Frontal cortex (tissue), 3 donors: ENCODE measurements at regions not wholly inside any gene's neighbourhood (a gene's known extent, or its start where the extent isn't known, plus 50 kb on each side); places are given as distances from the start of the nearest gene placed in this dataset.
"Not testable (repeated sequence)": the region's sequence is repeated elsewhere in the genome, so short reads cannot be mapped to it uniquely, and the experiment has no call there.

Experiments
- DNase-seq, 2 donors: peaks; one replicate each; pipeline ENCODE4 v3.0.0; 2012; ENCODE audit warnings: low spot score in 2 of 2
- FAIRE-seq: peaks from 2 replicates; lab custom pipeline; 2012; peaks lifted over from hg19 to GRCh38; lab: Jason Lieb, UNC
- donor health status: control.
- donor health status: control.
- donor health status: control.

DNA sequence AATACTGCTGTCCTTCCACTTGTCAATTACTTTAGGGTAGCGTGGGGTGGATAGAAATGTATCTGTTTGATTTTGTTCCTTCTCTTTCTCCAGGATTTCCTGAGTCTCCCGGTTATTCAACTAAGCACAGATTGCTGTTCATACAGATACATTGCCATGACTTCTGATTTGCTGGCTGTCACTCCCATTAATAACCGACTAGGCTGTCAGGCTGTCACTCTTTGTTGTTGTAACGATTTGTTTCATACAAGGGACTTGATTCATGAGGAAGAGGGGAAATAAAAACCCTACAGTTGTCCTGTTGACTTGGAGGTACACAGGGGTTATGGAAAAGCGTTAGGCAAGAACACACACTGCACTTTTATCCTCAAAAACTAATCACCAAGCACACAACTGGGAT, 302.7 kb upstream of the SMIM21 start:
- no peak for FAIRE-seq
- DNase-seq = no peak

DNA sequence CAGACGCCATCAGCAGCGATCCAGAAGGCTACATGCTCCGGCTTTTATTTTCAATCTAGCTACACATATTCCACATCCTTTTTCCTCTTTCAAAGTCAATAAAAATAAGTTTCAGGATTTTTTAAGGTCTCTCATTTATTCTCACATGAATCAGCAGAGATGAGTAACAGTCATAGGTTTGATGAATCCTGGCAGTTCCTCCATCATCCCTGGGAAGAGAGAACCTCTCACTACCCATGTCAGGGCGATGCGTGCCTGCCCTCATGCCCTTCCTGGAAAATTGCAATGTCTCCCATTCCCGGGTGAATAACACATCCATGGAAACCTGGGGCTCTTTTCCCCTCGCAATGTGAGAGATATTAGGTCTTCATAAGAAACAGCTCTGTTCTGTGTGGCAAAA, 301.1 kb upstream of the SMIM21 start:
- FAIRE-seq = no peak

GRCh38 chr18:75727456-75727855, 300.0 kb upstream of the SMIM21 start:
- DNase-seq (peak in 1 of 2 donors; percentile 13), FAIRE-seq (no peak)

More for the DNA sequence above, 301.1 kb upstream of the SMIM21 start:
- no peak for DNase-seq

- DNase-seq (peak in 1 of 2 donors; percentile 12), FAIRE-seq (no peak)
These were observed 296.2 kb upstream of the SMIM21 start for GRCh38 chr18:75723521-75724340.

GRCh38 chr18:75714766-75715165, 287.3 kb upstream of the SMIM21 start:
- FAIRE-seq = no peak
- DNase-seq = no peak

DNA sequence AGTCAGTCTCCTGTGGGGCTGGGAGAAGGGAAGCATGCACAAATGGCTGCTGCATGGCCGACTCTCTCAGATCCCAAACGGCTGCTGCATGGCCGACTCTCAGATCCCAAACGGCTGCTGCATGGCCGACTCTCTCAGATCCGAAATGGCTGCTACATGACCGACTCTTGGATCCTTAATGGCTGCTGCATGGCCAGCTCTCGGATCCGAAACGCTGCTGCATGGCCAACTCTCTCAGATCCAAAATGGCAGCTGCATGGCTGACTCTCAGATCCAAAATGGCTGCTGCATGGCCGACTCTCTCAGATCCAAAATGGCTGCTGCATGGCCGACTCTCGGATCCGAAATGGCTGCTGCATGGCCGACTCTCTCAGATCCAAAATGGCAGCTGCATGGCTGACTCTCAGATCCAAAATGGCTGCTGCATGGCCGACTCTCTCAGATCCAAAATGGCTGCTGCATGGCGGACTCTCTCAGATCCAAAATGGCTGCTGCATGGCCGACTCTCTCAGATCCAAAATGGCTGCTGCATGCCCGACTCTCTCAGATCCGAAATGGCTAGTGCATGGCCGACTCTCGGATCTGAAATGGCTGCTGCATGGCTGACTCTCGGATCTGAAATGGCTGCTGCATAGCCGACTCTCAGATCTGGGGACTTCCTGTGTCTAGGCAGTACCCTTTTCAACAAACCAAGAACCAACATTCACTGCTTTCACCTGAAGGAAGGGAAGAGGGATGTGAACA, 284.8 kb upstream of the SMIM21 start:
- not testable (repeated sequence) for FAIRE-seq, DNase-seq

GRCh38 chr18:75700561-75700960, 273.1 kb upstream of the SMIM21 start:
- FAIRE-seq (no peak), DNase-seq (no peak)

DNA sequence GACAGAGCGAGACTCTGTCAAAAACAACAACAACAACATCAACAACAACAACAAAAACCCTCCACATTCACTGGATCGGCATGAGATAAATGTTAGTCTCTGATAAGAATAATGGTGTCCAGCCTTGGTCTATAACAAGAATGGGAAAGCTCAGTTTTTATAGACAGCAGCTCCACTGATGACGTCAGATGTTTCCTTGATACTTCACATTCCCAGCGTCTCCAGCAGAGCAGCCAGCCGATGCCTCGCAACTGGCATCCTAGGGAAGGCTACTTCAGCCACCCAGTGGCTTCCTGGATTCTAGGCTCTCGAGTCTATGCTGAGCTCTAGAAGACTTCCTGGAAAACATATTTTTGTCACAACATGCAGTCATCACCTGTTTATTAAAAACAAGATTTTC, 271.4 kb upstream of the SMIM21 start:
- no peak for FAIRE-seq

GRCh38 chr18:75697493-75697892, 270.0 kb upstream of the SMIM21 start:
- no peak for FAIRE-seq
- no peak for DNase-seq

More for the DNA sequence above, 271.4 kb upstream of the SMIM21 start:
- no peak for DNase-seq

DNA sequence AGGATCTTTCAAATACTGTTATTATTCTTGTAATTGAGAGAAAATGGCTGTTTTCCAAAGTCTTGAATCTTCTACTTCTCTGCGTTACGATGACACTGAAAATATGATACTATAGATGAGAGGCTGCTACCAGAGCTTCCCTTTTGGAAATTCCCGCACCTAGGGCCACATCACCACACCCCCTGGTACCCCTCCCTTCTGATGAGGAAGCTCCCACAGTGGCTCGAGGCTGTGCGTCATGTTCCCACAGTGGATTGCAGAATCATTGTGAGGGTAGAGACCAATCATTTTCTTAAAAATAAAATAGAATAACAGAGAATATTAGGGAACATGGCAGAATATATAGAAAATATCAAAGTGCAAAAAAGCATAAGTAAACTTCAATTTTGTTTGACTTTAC, 268.9 kb upstream of the SMIM21 start:
- FAIRE-seq = no peak

GRCh38 chr18:75694292-75694691, 266.8 kb upstream of the SMIM21 start:
- DNase-seq (no peak), FAIRE-seq (no peak)

More for the DNA sequence above, 268.9 kb upstream of the SMIM21 start:
- DNase-seq = no peak

DNA sequence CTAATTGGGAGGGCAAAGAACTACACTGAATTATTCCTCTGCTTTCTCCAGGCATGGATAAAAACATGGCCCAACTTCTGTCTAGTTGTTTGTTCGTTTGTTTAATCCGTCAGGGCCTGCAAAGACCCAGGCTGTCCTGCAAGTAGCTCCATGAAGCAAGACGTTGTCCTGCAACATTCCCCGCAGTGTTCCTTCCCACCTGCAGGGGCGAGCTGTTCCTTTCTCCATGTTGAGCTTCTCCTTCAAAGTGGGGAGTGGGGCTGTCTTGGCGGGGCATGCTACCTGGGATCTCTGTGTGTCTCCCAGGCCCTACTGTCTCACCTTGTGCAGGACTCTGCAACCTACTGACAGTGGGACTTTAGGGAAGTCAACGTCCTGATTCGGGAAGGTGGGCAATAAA, 264.0 kb upstream of the SMIM21 start:
- no peak for FAIRE-seq
- DNase-seq = no peak

DNA sequence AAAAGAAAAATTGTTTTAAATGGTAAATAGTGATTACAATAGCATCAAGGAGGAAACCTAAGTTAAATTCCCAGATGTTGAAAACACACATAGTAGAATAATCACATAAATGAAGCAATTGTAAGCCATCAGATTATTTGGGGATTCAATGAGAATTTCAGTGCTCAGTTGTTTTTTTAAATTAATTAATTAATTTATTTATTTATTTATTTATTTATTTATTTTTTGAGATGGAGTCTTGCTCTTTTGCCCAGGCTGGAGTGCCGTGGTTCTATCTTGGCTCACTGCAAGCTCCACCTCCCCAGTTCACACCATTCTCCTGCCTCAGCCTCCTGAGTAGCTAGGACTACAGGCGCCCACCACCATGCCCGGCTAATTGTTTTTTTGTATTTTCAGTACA, 262.8 kb upstream of the SMIM21 start:
- not testable (repeated sequence) for FAIRE-seq, DNase-seq

DNA sequence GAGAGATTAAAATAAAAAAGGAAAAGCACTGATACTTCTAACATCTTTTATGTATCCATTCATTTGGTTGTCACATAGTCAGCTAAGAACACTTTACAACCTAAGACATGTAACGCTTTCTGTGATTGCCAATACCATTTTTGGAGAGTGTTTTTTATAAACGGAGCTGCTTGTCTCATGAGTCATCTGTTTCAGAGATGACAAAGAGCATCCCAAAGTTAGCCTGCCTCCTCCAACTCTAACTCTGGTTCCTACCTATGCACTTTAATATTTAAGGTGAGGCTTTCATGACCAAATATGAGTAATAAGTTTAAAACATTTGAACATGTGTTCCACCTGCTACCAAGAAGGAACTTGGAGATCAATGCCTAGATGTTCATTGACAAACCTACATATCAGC, 260.1 kb upstream of the SMIM21 start:
- DNase-seq = no peak

DNA sequence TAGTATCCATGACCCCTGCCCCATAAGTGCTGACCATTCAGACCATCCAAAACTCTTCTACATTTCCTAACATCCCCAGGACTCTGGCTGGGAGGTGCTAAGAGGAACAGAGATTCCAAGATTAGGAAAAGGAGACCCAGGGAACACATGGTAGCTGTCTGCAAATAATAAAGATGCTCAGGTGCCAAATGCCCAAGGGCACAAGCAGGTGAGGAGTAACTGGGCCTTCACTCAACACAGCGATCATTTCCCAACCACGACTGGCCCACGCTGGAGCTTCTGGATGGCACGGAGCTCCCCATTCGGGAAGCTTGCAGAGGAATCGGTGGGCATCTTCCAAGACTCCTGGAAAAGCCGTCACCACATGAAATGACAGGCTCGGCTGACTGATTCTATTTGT, 255.9 kb upstream of the SMIM21 start:
- FAIRE-seq (no peak), DNase-seq (no peak)

More for the DNA sequence above, 260.1 kb upstream of the SMIM21 start:
- FAIRE-seq = no peak

GRCh38 chr18:75681538-75682115, 254.1 kb upstream of the SMIM21 start:
- DNase-seq = no peak
- FAIRE-seq = no peak

GRCh38 chr18:75679331-75679730, 251.8 kb upstream of the SMIM21 start:
- DNase-seq (no peak), FAIRE-seq (no peak)

- FAIRE-seq (no peak), DNase-seq (no peak)
These were observed 251.1 kb upstream of the SMIM21 start for GRCh38 chr18:75678627-75679026.

DNA sequence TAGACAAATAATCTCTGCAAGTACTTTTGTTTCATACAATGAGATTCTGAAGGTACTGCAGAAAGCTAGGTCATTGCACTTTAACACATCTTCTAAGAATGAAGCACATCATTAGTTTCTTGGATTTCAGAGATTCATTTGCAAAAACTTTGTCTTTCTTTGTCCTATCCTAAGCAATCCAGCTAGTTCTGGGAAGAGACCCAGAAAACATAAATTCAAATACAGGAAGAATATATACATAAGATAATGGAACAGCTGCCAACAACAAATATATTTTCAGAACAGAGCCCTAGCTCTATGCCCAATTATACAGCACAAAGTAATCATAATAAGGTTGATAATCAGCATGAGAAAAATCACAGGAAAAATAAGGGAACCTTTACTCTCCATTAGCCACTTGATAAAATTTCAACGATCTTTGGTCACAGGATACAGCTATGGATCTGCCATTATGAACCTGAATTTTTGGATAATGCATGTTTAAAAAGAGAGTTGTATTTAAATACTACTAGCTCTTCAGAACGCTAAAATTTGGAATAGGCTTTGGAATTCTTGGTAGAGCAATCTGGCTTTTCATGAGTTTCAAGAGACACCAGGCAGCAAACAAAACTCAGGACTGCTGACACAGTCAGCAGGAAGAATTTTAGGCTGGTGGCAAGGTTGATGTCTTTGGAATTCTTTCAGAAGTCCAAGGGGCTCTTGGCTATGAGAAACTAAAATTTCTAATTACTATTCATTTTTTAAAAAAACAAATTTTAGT, 250.4 kb upstream of the SMIM21 start:
- no peak for DNase-seq
- no peak for FAIRE-seq

GRCh38 chr18:75660932-75661331, 233.4 kb upstream of the SMIM21 start:
- no peak for DNase-seq
- FAIRE-seq = no peak
